K562 (cell line): ENCODE measurements at regions not wholly inside any gene's neighbourhood (a gene's known extent, or its start where the extent isn't known, plus 50 kb on each side); places are given as distances from the start of the nearest gene placed in this dataset.

Experiments used
- ATAC-seq: fragments of 200-7000 bp; cut with Tn5 transposase; 3 replicates; pipeline ENCODE4 v1.9.1; 2020; ENCODE audit warnings: moderate library complexity
- BruUV-seq: library from RNA; stranded (reverse); fragments of 400-500 nt; replicated peaks from 2 replicates; lab custom pipeline; 2021; lab: Mats Ljungman, UMichigan
- CTCF ChIA-PET: fragments of 300-600 bp; formaldehyde crosslinking; extraction: SDS; loops from one replicate; lab custom pipeline; 2021; ENCODE audit warnings: low intra/inter-chr PET ratio; lab: Yijun Ruan, JAX
- POLR2A ChIA-PET: fragments of 300-600, 350-650 bp; sonication (Branson Sonifier 250); formaldehyde crosslinking; extraction: SDS; loops from one replicate; lab custom pipeline; 2021; ENCODE audit warnings: antibody characterized with exemption, inconsistent platforms; lab: Yijun Ruan, JAX
- DNase-seq, 4 experiments: peaks; one replicate each; pipeline versions ENCODE4 v3.0.0 to v3.0.0-alpha.2; 2011 to 2018; ENCODE audit warnings: low spot score in 3 of 4, mixed read lengths in 3 of 4; ENCODE audit errors: extremely low read depth in 1 of 4
- FAIRE-seq: peaks from 2 replicates; lab custom pipeline; 2011; peaks lifted over from hg19 to GRCh38; lab: Jason Lieb, UNC
- H2AFZ ChIP-seq: 2 replicates; pipeline ENCODE4 v1.6.0; 2011; ENCODE audit warnings: low read depth, low read length, control low read depth, inconsistent platforms
- H3K27ac ChIP-seq: fragments of 200-600 bp; 3 replicates; pipeline ENCODE4 v1.8.0; 2011; ENCODE audit warnings: low read depth, mild to moderate bottlenecking, control low read depth, inconsistent platforms, low read length, moderate library complexity, mixed read lengths; ENCODE audit errors: extremely low read depth
- H3K27me3 ChIP-seq, 2 experiments: fragments of 300-600 bp in 1 of 2; 2 replicates in 1 of 2; 3 replicates in 1 of 2; pipeline versions ENCODE4 v1.6.0 to v1.8.0; 2011; ENCODE audit warnings: inconsistent platforms in 2 of 2, low read length in 2 of 2, mild to moderate bottlenecking in 1 of 2, mixed read lengths in 1 of 2, moderate library complexity in 1 of 2; ENCODE audit not compliant: control insufficient read depth in 2 of 2, insufficient read depth in 2 of 2
- H3K36me3 ChIP-seq: fragments of 300-600 bp; 3 replicates; pipeline ENCODE4 v1.8.0; 2011; ENCODE audit warnings: mild to moderate bottlenecking, low read length, inconsistent platforms; ENCODE audit not compliant: control insufficient read depth, insufficient read depth
- H3K4me1 ChIP-seq, 2 experiments: fragments of 200-600 bp in 1 of 2; replicated peaks in 1 of 2; 2 replicates in 1 of 2; 3 replicates in 1 of 2; pipeline versions ENCODE4 v1.5.1 to v1.8.0; 2011; ENCODE audit warnings: inconsistent platforms in 2 of 2, low read length in 2 of 2, mild to moderate bottlenecking in 1 of 2, mixed read lengths in 1 of 2, moderate library complexity in 1 of 2; ENCODE audit not compliant: control insufficient read depth in 2 of 2, insufficient read depth in 2 of 2
- H3K4me2 ChIP-seq: 2 replicates; pipeline ENCODE4 v1.6.1; 2011; ENCODE audit warnings: low read length, control low read depth, inconsistent platforms, mixed read lengths; ENCODE audit not compliant: insufficient read depth
- H3K4me3 ChIP-seq: fragments of 200-600 bp; sonication (generic), shearing (Covaris generic); 2 replicates; pipeline ENCODE4 v1.5.1; 2016; ENCODE audit warnings: control low read depth, inconsistent platforms
- H3K79me2 ChIP-seq: fragments of 200-600 bp; 3 replicates; pipeline ENCODE4 v1.8.0; 2011; ENCODE audit warnings: low read length, inconsistent platforms; ENCODE audit not compliant: control insufficient read depth, insufficient read depth
- H3K9ac ChIP-seq, 2 experiments: 2 replicates each; pipeline versions ENCODE4 v1.6.0 to v1.6.1; 2011; ENCODE audit warnings: low read depth in 2 of 2, low read length in 2 of 2, control low read depth in 1 of 2, inconsistent platforms in 1 of 2, mild to moderate bottlenecking in 1 of 2, mixed read lengths in 1 of 2; ENCODE audit not compliant: insufficient read depth in 1 of 2
- H3K9me1 ChIP-seq: one replicate; pipeline ENCODE4 v1.6.0; 2011; ENCODE audit warnings: inconsistent platforms, mild to moderate bottlenecking, low read length, moderate library complexity; ENCODE audit not compliant: control insufficient read depth, insufficient read depth
- H3K9me3 ChIP-seq: replicated peaks from 2 replicates; pipeline ENCODE4 v1.5.1; 2011; ENCODE audit warnings: low read depth, low read length, inconsistent platforms; ENCODE audit not compliant: control insufficient read depth, insufficient read depth
- H4K20me1 ChIP-seq: replicated peaks from 2 replicates; pipeline ENCODE4 v1.6.1; 2011; ENCODE audit warnings: low read length, inconsistent platforms, mixed read lengths; ENCODE audit not compliant: control insufficient read depth, insufficient read depth
- AFF4 ChIP-seq: sonication (generic); formaldehyde crosslinking; IDR thresholded peaks from 2 replicates; pipeline ENCODE4 v1.8.0; 2023; ENCODE audit warnings: mild to moderate bottlenecking, missing genetic modification reagents
- CREM ChIP-seq: IDR thresholded peaks from 2 replicates; pipeline ENCODE4 v1.6.1; 2014; ENCODE audit warnings: antibody characterized with exemption, low read depth
- FOSL1 ChIP-seq: fragments of 200-800 bp; sonication (Bioruptor generic); conservative IDR thresholded peaks from 2 replicates; pipeline ENCODE4 v1.6.1; 2016; ENCODE audit warnings: missing genetic modification characterization, missing compliant biosample characterization
- MAFG ChIP-seq: fragments of 450-650 bp; conservative IDR thresholded peaks from 2 replicates; pipeline ENCODE4 v1.6.1; 2016; ENCODE audit warnings: missing genetic modification characterization, missing compliant biosample characterization
- MTA2 ChIP-seq: fragments of 450-650 bp; IDR thresholded peaks from 2 replicates; pipeline ENCODE4 v1.6.1; 2016; ENCODE audit warnings: low read depth
- MYC ChIP-seq, 2 experiments: fragments of 250-450 bp in 1 of 2; sonication (Bioruptor Pico) in 1 of 2; IDR thresholded peaks; 2 replicates each; pipeline versions ENCODE4 v1.5.1 to v1.6.1; 2012 to 2021; ENCODE audit warnings: low read depth in 2 of 2, borderline replicate concordance in 1 of 2, improper control_type of control experiment in 1 of 2, low read length in 1 of 2, mild to moderate bottlenecking in 1 of 2, moderate library complexity in 1 of 2
- NFE2 ChIP-seq: IDR thresholded peaks from 2 replicates; pipeline ENCODE4 v1.6.1; 2014; ENCODE audit warnings: antibody characterized with exemption, low read depth
- PHF21A ChIP-seq: fragments of 450-650 bp; IDR thresholded peaks from 2 replicates; pipeline ENCODE4 v1.6.1; 2017; ENCODE audit warnings: low read depth, borderline replicate concordance
- PTTG1 ChIP-seq: fragments of 450-650 bp; IDR thresholded peaks from 2 replicates; pipeline ENCODE4 v1.6.1; 2016; ENCODE audit warnings: low read depth, mild to moderate bottlenecking, missing genetic modification characterization, missing compliant biosample characterization
- SNRNP70 ChIP-seq: fragments of 200-400 bp; formaldehyde crosslinking; optimal IDR thresholded peaks from 2 replicates; pipeline ENCODE3; 2017; ENCODE audit warnings: low read depth, low read length
- SP1 ChIP-seq: sonication (generic); formaldehyde crosslinking; IDR thresholded peaks from 2 replicates; pipeline ENCODE4 v1.8.1; 2022; ENCODE audit warnings: mild to moderate bottlenecking, missing genetic modification reagents
- ZNF165 ChIP-seq: fragments of 250-450 bp; sonication (Bioruptor Pico); IDR thresholded peaks from 2 replicates; pipeline ENCODE4 v1.4.0; 2020; ENCODE audit warnings: borderline replicate concordance
- ZNF24 ChIP-seq: fragments of 450-650 bp; IDR thresholded peaks from 2 replicates; pipeline ENCODE4 v1.6.1; 2016
- ZNF354B ChIP-seq: fragments of 250-450 bp; sonication (Bioruptor Pico); IDR thresholded peaks from 2 replicates; pipeline ENCODE4 v1.4.0; 2020
- ZNF589 ChIP-seq: fragments of 200-800 bp; sonication (Bioruptor generic); IDR thresholded peaks from 2 replicates; pipeline ENCODE4 v1.6.1; 2016; ENCODE audit warnings: low read depth, missing genetic modification characterization, missing compliant biosample characterization
- ZNF668 ChIP-seq: fragments of 250-450 bp; sonication (Bioruptor Pico); IDR thresholded peaks from 2 replicates; pipeline ENCODE4 v1.8.0; 2022; ENCODE audit warnings: mild to moderate bottlenecking, inconsistent platforms
- WGBS: fragments of 100-300 bp; shearing (Covaris generic); methylation state at CpG from one replicate; pipeline ENCODE4 v1.1.6; 2016; ENCODE audit warnings: low coverage, mixed read lengths; ENCODE audit not compliant: insufficient coverage; ENCODE audit errors: missing lambda C conversion rate; 5-methylcytosine and 5-hydroxymethylcytosine counted together
- in situ Hi-C: fragments of 300-500 bp; cut with MboI; formaldehyde crosslinking; loops from 4 replicates; pipeline ENCODE4 v1.15.0; 2018; ENCODE audit warnings: inconsistent platforms, mixed read lengths
- intact Hi-C: fragments of 100-400 bp; cut with micrococcal nuclease; formaldehyde crosslinking; loops from 2 replicates; pipeline ENCODE4 v1.14.2; 2022
- TF ChIP-seq, protein P1 (sequence below): fragments of 250-450 bp; sonication (Bioruptor Pico); IDR thresholded peaks from 2 replicates; pipeline ENCODE4 v1.4.0; 2020; ENCODE audit warnings: mild to moderate bottlenecking, moderate library complexity

GRCh38 chr11:128334311-128335044 lies 252.9 kb downstream of the ETS1 start:
- H3K9me1 ChIP-seq = no peaks in the 10 kb centered on the region
- H4K20me1 ChIP-seq = no peaks in the 10 kb centered on the region
- H3K27me3 ChIP-seq = no peaks in the 10 kb centered on the region
- BruUV-seq = no TSS peak
- intact Hi-C loops = no loop called here
- no peak overlapping the region for H3K27ac ChIP-seq
- no peak for ATAC-seq
- H3K4me3 ChIP-seq = no peak overlapping the region
- DNase-seq = no peak
- ChIA-PET CTCF (no interaction called here), POLR2A (interaction anchor here (0.6 kb wide), 1 partner anchor 23 kb away, joined by 5 read pairs; no protein-coding TSS in a partner anchor)
- H3K9ac ChIP-seq = no peak overlapping the region
- H3K4me2 ChIP-seq = no peak overlapping the region
- under 1% methylated on average over 12 of the region's 12 CpGs for WGBS
- in situ Hi-C loops = no loop called here
- no peaks in the 10 kb centered on the region; a peak in 1 of 5 replicates for H3K4me1 ChIP-seq
- no peaks in the 10 kb centered on the region for H3K9me3 ChIP-seq
- no peaks in the 10 kb centered on the region for H3K36me3 ChIP-seq
- H2AFZ ChIP-seq = no peak overlapping the region
- no peak for FAIRE-seq
- H3K79me2 ChIP-seq = no peaks in the 10 kb centered on the region
- TF ChIP-seq PTTG1 (tag) (no peak), ZNF589 (no peak), ZNF24 (no peak), SP1 (CRISPR knock-in tag) (no peak), MTA2 (no peak), PHF21A (no peak), ZNF668 (CRISPR knock-in tag) (no peak), CREM (no peak), FOSL1 (no peak), AFF4 (CRISPR knock-in tag) (no peak), SNRNP70 (no peak), ZNF354B (CRISPR knock-in tag) (no peak), MAFG (tag) (no peak), ZNF165 (no peak), NFE2 (no peak), MYC (IDR thresholded peaks at IDR 0.05; ENCODE audit: low read depth, low read length) (no peak), MYC (CRISPR knock-in tag; IDR thresholded peaks at IDR 0.05; ENCODE audit: borderline replicate concordance, low read depth) (no peak)
- TF ChIP-seq, protein P1, sequence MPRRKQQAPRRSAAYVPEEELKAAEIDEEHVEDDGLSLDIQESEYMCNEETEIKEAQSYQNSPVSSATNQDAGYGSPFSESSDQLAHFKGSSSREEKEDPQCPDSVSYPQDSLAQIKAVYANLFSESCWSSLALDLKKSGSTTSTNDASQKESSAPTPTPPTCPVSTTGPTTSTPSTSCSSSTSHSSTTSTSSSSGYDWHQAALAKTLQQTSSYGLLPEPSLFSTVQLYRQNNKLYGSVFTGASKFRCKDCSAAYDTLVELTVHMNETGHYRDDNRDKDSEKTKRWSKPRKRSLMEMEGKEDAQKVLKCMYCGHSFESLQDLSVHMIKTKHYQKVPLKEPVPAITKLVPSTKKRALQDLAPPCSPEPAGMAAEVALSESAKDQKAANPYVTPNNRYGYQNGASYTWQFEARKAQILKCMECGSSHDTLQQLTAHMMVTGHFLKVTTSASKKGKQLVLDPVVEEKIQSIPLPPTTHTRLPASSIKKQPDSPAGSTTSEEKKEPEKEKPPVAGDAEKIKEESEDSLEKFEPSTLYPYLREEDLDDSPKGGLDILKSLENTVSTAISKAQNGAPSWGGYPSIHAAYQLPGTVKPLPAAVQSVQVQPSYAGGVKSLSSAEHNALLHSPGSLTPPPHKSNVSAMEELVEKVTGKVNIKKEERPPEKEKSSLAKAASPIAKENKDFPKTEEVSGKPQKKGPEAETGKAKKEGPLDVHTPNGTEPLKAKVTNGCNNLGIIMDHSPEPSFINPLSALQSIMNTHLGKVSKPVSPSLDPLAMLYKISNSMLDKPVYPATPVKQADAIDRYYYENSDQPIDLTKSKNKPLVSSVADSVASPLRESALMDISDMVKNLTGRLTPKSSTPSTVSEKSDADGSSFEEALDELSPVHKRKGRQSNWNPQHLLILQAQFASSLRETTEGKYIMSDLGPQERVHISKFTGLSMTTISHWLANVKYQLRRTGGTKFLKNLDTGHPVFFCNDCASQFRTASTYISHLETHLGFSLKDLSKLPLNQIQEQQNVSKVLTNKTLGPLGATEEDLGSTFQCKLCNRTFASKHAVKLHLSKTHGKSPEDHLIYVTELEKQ (CRISPR knock-in tag) = no peak
